ENCODE measurements at regions not wholly inside any gene's neighbourhood (a gene's known extent, or its start where the extent isn't known, plus 50 kb on each side); places are given as distances from the start of the nearest gene placed in this dataset.

- no peak for TF ChIP-seq ZNF75D (CRISPR knock-in tag; IDR thresholded peaks at IDR 0.05; ENCODE audit: borderline replicate concordance)
- TF ChIP-seq NFRKB (IDR thresholded peaks at IDR 0.05), result no peak
Measured at GRCh38 chr6:78363688-78364087, 503.7 kb upstream of the IRAK1BP1 start.
